ENCODE measurements at regions not wholly inside any gene's neighbourhood (a gene's known extent, or its start where the extent isn't known, plus 50 kb on each side); places are given as distances from the start of the nearest gene placed in this dataset.

DNA sequence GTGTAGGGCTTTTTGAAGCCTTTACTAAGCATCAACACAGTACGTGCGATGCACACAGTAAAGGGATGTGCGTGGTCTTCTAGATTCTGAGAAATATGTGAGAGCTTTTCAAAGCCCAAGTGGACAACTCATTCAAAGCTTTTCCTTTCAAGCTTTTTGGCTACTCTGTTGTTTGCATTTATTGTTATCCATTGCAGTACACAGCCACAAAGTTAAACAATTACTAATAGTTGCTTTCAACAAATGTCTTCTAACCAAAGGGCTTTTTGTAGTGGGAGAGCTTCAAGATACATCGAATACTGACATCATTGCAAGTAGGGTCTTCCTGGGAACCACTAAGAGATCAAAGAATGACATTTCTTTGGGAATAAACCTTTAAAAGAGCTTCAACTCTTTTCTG, 97.9 kb upstream of the ETV3 start:
- peaks cover 5% of the 10 kb centered on the region; the same call in 1 of the 2 replicates for H3K27me3 ChIP-seq (ENCODE audit: insufficient read depth)
- no peaks in the 10 kb centered on the region for H3K36me3 ChIP-seq (replicated peaks in 1 of 2; ENCODE audit: control insufficient read depth in 1 of 2, insufficient read depth in 2 of 2, low read length in 1 of 2)
- H4K20me1 ChIP-seq (ENCODE audit: insufficient read depth): no peaks in the 10 kb centered on the region
- H3K4me2 ChIP-seq: no peak overlapping the region
- H2AFZ ChIP-seq (ENCODE audit: low read depth): no peak overlapping the region
- H3K9me2 ChIP-seq: no peaks in the 10 kb centered on the region
- DNase-seq: no peak
- H3K4me3 ChIP-seq (ENCODE audit: low read depth in 2 of 2, low read length in 1 of 2): no peak overlapping the region
- WGBS (ENCODE audit: low lambda C conversion rate): 0% methylated on average over 4 of the region's 4 CpGs
- H3F3A ChIP-seq (replicated peaks; ENCODE audit: insufficient read depth): no peaks in the 10 kb centered on the region
- ChIA-PET CTCF (no interaction called here), POLR2A (no interaction called here)
- H3K79me2 ChIP-seq (ENCODE audit: insufficient read depth): no peaks in the 10 kb centered on the region
- H3K27ac ChIP-seq (ENCODE audit: low read depth in 2 of 2, low read length in 1 of 2): no peak overlapping the region
- no peaks in the 10 kb centered on the region for H3K4me1 ChIP-seq (ENCODE audit: control insufficient read depth in 1 of 2, insufficient read depth in 2 of 2, low read depth in 1 of 2, low read length in 1 of 2)
- no peaks in the 10 kb centered on the region for H3K9me3 ChIP-seq
- no peak for TF ChIP-seq JUND (IDR thresholded peaks at IDR 0.05)
- TF ChIP-seq CHD2 (IDR thresholded peaks at IDR 0.05; ENCODE audit: low read length, partially characterized antibody): no peak
- no peak for TF ChIP-seq GABPA (IDR thresholded peaks at IDR 0.05; ENCODE audit: low read depth)
- no peak for TF ChIP-seq SMC3 (IDR thresholded peaks at IDR 0.05; ENCODE audit: low read depth, low read length)
- TF ChIP-seq TAF1 (IDR thresholded peaks at IDR 0.05; ENCODE audit: borderline replicate concordance, low read depth, low read length): no peak
- TF ChIP-seq RAD21 (IDR thresholded peaks at IDR 0.05; ENCODE audit: low read length): no peak
- no peak for TF ChIP-seq ZBTB33 (IDR thresholded peaks at IDR 0.05; ENCODE audit: borderline replicate concordance, low read depth)
- TF ChIP-seq MXI1 (IDR thresholded peaks at IDR 0.05; ENCODE audit: low read depth, low read length): no peak
- no peak overlapping the region for H3K9ac ChIP-seq

DNA sequence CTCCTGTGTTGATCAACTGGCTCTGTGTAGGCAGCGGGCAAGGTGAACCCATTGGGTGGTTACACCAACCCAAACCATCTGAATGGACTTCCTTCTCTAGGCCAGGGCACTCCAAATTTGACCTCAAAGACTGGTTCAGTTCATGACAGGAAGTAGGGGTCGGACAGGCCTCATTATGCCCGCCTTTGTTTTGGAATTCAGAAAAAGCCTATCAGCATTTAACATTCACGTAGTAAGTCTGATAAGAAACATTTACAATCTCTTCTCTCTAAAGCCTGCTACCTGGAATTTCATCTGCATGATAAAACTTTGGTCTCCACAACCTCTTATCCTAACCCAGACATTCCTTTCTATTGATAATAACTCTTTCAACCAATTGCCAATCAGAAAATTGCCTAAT, 97.1 kb upstream of the ETV3 start:
- Histone ChIP-seq H3K9me2 (no peaks in the 10 kb centered on the region), H3K27ac (ENCODE audit: low read depth in 2 of 2, low read length in 1 of 2) (no peak overlapping the region), H2AFZ (ENCODE audit: low read depth) (no peak overlapping the region), H3K79me2 (ENCODE audit: insufficient read depth) (no peaks in the 10 kb centered on the region), H3K9ac (no peak overlapping the region), H3K36me3 (replicated peaks in 1 of 2; ENCODE audit: control insufficient read depth in 1 of 2, insufficient read depth in 2 of 2, low read length in 1 of 2) (no peaks in the 10 kb centered on the region), H3F3A (replicated peaks; ENCODE audit: insufficient read depth) (no peaks in the 10 kb centered on the region), H3K4me3 (ENCODE audit: low read depth in 2 of 2, low read length in 1 of 2) (no peak overlapping the region), H3K4me1 (ENCODE audit: control insufficient read depth in 1 of 2, insufficient read depth in 2 of 2, low read depth in 1 of 2, low read length in 1 of 2) (no peaks in the 10 kb centered on the region), H3K4me2 (no peak overlapping the region), H3K27me3 (ENCODE audit: insufficient read depth) (peaks cover 5% of the 10 kb centered on the region; the same call in 1 of the 2 replicates), H3K9me3 (no peaks in the 10 kb centered on the region), H4K20me1 (ENCODE audit: insufficient read depth) (no peaks in the 10 kb centered on the region)
- ChIA-PET POLR2A (no interaction called here), CTCF (no interaction called here)
- no peak for DNase-seq
- no peak for TF ChIP-seq ELF1 (IDR thresholded peaks at IDR 0.05)
- no peak for TF ChIP-seq JUND (IDR thresholded peaks at IDR 0.05)
- no peak for TF ChIP-seq RAD21 (IDR thresholded peaks at IDR 0.05; ENCODE audit: low read length)
- no peak for TF ChIP-seq RCOR1 (IDR thresholded peaks at IDR 0.05; ENCODE audit: low read length)
- no peak for TF ChIP-seq MEF2A (IDR thresholded peaks at IDR 0.05; ENCODE audit: borderline replicate concordance, low read depth)
- no peak for TF ChIP-seq RFX5 (IDR thresholded peaks at IDR 0.05; ENCODE audit: low read length)
- TF ChIP-seq TAF1 (IDR thresholded peaks at IDR 0.05; ENCODE audit: borderline replicate concordance, low read depth, low read length): no peak
- TF ChIP-seq FOXJ3 (CRISPR knock-in tag; IDR thresholded peaks at IDR 0.05): no peak
- WGBS (ENCODE audit: low lambda C conversion rate): 9% methylated on average over 4 of the region's 4 CpGs

Data from SK-N-SH (cell line).